ENCODE measurements at regions not wholly inside any gene's neighbourhood (a gene's known extent, or its start where the extent isn't known, plus 50 kb on each side); places are given as distances from the start of the nearest gene placed in this dataset.

DNA sequence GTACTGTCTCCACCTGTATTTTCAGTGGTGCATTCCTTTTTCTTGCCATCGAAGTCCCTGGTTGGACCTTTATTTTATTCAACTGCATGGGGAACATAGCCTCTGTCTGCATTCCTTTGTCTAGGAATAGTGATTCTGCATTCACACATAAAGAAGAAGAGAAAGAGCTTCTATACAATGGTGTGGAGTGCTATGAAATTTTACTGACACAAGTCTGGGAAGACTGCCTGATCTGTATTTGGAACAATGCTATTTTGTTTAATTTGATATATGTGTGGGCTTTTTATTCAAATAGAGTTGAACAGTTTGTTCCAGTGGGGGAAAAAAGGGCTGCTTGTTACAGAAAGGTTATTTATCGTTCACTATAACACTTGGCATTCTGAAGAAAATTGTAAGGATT is 375.7 kb upstream of the POU3F2 start:
- TF ChIP-seq SUZ12 (IDR thresholded peaks at IDR 0.05; ENCODE audit: extremely low read depth, insufficient read depth, insufficient read length) (no peak), ZNF274 (IDR thresholded peaks at IDR 0.05; ENCODE audit: low read depth, low read length) (no peak)
